Stimulated activated CD4-positive, alpha-beta T cell treated with anti-CD3 and anti-CD28 coated beads, Interleukin-15, amount 100 ng/mL, for 48 hours (primary cell): ENCODE measurements at regions not wholly inside any gene's neighbourhood (a gene's known extent, or its start where the extent isn't known, plus 50 kb on each side); places are given as distances from the start of the nearest gene placed in this dataset.
"Not testable (repeated sequence)": the region's sequence is repeated elsewhere in the genome, so short reads cannot be mapped to it uniquely, and the experiment has no call there.

Source experiments
- DNase-seq, 2 donors: peaks; one replicate each; pipeline ENCODE4 v3.0.0-alpha.2; 2020; ENCODE audit warnings: low read depth in 2 of 2

GRCh38 chr5:154624341-154624740, 130.8 kb upstream of the LARP1 start:
- no peak for DNase-seq

GRCh38 chr5:154620411-154620810, 134.8 kb upstream of the LARP1 start:
- DNase-seq = no peak

DNA sequence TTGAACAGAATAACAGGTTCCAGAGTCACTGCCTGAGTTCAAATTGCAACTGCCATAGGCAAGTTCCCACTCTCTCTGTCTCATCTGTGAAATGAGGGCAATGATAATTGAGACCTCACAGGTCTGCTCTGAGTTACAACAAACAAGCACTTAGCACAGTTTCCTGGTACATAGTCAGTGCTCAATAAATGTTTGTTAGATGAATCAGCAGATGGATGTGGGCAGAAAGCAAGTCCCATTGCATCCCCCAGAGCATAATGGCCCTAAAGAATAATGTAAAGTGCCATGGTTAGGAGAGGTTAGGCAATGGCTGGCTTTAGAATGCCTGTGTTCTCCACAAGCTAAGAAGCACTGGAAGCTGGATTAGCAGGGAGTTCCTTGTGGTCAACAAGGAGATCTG, 136.5 kb upstream of the LARP1 start:
- DNase-seq = no peak

GRCh38 chr5:154614595-154614994, 136.6 kb upstream of the HAND1 start:
- DNase-seq = no peak

DNA sequence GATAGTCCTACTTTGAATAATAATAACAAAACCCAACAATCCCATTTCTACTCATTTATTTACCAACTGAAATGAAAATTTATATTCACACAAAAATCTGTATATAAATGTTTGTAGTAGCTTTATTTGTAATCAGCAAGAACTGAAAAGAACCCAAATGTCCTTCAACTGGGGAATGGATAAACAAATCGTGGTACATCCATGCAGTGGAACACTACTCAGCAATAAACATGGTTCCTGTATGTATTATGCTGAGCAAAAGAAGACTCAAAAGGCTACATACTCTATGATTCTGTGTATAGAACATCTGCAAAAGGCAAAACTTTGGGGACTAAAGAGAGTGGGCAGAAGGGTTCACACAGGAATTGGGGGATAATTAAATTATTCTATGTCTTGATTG, 136.1 kb upstream of the HAND1 start:
- DNase-seq = no peak

DNA sequence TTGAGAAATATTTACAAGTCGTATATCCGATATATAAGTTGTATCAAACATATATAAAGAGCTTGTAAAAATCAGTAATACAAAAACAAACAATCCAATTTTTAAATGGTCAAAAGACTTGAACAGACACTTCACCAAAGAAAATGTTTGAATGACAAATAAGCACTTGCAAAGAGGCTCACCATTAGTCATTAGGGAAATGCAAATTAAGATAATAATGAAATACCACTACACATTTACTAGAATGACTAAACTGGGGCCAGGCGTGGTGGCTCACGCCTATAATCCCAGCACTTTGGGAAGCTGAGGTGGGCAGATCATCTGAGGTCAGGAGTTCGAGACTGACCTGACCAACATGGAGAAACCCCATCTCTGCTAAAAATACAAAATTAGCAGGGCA, 134.6 kb upstream of the HAND1 start:
- no peak for DNase-seq

DNA sequence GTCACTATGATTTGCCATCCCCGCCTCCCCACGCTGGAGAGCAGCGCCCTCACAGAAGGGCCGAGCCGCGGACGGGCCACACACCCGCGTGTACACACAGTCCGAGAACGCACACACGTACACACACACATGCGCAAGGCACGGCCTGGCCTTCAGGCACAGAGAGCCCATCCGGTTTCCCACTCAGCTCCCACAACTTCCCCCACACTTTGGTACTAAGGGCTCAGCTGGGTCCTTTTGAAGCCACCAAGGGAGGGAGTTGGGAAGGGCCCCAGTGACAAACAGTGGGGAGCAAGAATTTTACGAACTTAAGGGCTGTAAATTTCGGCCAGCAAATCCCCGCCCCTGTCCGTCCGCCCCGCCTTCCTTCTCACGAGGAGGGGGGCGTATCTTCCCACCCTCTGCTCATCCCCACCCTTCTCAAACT, 133.3 kb upstream of the HAND1 start:
- DNase-seq = no peak

- peak; percentile 68 to 74 for DNase-seq
Measured at GRCh38 chr5:154610321-154611154, 132.5 kb upstream of the HAND1 start.

DNA sequence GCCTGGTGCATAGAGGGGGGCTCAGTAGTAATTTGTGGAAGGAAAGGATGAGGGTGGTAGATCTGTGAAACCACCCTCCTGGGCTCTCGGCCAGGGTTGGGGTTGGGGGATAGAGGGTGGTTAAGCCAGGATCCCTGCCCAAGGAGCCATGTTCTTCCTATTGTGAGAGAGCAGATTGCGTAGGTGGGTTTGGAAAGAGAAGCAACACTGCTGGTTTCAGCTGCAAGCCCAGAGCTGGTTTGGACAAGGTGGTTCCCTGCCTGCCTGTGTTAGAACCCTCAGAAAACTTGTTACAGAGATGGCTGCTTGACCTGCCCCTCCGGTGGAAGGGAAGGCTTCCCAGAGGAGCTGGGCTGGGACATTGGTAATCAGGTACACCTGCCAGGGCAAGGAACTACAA, 131.2 kb upstream of the HAND1 start:
- no peak for DNase-seq

DNA sequence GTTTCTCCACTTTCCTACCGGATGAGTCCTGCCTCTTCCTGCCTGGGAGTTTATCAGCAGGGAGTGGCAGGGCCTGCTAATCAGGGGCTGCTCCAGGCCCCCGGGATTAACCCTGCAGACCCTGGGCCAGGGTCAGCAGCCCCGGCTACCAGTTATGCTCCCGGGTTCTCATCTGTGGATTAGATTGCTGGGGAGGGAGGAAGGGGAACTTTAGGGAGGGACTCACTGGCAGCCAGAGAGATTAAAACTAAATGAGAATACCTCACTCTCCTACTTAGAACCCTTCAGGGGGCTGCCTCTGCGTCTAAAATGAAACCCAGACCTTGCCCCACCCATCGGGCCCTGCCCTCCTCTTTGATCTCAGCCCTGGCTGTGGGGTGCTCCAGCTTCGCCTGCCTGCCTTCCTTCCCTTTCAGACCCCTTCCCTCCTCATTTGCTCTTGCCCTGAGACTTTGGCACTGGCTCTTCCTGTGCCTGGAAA, 130.5 kb upstream of the HAND1 start:
- no peak for DNase-seq

GRCh38 chr5:154607746-154608145, 129.7 kb upstream of the HAND1 start:
- DNase-seq = no peak

DNA sequence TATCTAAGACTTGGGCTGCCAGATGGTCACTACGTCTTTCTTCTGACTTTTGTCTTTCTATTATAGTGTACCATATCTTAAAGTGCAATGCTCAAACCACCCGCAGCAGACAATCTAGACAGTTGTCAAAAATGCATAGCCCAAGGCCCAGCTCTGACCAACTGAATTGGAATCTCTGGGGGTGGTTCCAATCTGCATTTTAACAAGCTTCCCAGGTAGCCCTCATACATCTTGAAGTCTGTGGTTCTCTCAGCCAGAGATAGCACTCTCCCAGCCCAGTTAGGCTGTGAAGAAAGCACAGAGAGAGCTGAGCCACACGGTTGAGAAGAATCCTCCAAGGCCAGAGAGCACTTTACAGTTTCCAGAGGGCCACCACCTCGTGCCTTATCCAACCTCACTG, 128.2 kb upstream of the HAND1 start:
- DNase-seq = no peak

DNA sequence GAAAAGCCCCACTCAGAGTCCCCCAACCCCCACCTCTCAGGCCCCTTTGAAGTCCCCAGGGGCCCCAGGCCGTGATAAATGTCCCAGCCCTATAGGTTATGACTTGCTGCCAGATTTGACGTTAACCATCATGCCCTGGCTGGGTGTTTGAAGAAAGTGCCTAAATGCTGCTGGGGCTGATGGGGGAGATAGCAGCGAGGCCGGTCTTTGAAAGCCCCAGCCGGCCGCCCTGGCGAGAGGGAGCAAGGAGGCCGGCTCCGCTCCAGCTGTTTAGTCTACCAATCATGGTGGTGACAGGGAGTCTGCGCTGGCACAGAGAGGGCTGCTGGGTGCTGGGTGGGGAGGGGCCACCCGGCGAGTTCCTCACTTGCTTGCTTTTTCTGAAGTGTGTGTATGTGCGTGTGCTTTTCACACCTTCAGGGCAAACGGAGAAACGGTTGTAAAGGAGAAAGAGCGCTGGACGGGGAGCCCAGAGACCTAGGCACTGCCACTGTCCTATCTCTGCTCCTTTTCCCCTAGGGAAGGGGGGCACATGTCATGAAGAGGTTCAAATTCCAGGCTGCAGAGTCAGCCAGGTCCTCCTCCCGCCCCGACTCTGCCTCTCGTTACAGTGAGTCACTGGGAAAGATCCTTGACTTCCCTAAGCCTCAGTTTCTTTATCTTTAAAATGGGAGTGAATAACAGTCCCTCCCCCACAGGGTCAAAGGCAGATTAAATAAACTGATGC, 126.1 kb upstream of the HAND1 start:
- DNase-seq = no peak

- no peak for DNase-seq
Measured at GRCh38 chr5:154603485-154603884, 125.5 kb upstream of the HAND1 start.

DNA sequence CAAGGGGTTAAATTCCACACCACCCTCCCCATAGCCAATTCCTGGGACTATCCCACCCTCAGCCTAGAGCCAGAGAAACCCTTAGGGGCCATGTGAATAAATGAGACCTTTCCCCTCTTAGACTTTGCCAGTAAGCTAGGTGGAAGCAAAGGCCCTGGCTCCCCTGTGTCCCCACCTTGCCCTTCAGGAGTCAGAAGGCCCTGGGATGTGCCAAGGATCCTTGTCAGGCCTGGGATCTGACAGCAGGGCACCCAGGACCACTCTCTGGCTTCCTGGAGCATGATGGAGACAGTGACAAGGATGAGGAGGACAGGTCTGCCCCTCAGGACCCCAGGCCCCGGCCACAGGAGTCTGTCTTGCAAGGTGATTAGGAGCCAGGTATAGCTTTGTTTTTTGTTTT, 125.0 kb upstream of the HAND1 start:
- no peak for DNase-seq

- no peak for DNase-seq
Measured at GRCh38 chr5:154601014-154601413, 123.0 kb upstream of the HAND1 start.

- DNase-seq = no peak
Measured at GRCh38 chr5:154598021-154598420, 120.0 kb upstream of the HAND1 start.

DNA sequence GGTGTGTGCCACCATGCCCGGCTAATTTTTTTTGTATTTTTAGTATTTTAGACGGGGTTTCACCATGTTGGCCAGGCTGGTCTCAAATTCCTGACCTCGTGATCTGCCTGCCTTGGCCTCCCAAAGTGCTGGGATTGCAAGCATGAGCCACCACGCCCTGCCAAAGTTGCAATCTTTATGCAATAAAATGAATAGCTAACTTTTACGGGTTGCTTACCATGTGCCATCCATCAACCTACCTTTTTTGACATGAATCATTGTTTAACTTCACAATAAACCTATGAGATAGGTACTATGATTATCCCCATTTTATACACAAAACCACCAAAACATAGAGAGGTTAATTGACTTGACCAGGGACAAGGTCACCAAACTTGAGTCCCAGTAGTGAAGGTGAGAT, 118.8 kb upstream of the HAND1 start:
- not testable (repeated sequence) for DNase-seq

DNA sequence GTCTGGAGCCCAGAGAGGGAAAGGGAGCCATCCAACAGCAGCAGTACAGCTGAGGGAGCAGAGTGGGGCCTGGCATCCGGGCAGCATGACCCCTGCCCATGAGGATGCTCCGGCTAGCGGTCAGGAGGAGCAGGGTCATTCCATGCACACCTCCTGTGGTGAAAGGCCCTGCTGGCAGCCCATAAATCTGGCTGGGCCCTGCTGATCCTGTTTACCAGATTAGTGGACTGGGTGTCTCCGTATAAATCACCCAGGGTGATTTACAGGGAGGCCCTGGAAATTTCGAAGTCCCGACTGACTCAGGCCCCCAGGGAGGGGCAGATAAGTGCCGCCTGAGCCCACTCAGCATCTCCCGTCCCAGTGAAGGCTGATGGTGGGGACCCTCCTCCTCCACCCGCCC, 117.6 kb upstream of the HAND1 start:
- DNase-seq = no peak

- DNase-seq = no peak
Measured at GRCh38 chr5:154593796-154594195, 115.8 kb upstream of the HAND1 start.

DNA sequence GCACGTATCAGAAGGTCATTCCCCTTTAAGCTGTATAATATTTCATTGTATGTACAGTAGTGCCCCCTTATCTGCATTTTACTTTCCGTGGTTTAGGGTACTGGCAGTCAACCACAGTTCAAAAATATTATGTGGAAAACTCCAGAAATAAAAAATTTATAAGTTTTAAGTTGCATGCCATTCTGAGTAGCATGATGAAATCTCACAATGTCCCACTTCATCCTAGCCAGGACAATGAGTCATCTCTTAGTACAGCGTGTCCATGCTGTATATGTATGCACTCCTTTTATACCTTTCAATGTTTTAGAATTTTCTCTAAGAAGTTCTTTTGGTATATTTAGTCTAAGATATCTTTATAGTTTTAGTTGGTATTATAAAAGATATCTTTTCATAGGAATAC, 115.0 kb upstream of the HAND1 start:
- no peak for DNase-seq

DNA sequence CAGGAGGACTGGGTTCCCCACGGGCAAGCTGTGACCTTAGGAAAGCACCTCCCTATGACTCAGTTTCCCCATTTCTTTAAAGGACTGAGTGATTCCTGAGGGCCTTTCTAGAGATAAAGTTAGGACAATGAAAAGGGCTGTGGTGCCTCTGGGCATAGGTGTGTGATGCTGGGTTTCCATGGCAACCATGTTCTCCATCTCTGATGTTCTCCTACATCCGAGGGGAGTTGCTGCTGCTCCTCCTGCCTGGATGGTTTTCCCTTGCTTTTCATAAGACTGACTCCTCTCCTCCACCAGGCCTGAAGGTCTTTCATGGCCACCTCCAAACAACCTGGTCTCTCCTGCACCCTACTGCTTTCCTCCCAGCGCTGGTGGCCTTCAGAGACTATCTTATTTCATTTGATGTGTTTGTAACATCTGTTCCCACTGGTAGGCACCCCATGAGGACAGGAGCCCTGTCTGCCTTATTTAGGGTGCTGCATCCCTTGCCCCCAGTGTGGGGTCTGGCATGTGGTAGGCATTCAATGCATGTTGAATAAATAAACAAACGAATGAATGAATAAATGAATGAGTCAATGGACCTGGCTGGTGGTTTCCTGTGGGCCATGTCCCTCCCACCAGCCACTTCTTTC, 112.2 kb upstream of the HAND1 start:
- DNase-seq = no peak

DNA sequence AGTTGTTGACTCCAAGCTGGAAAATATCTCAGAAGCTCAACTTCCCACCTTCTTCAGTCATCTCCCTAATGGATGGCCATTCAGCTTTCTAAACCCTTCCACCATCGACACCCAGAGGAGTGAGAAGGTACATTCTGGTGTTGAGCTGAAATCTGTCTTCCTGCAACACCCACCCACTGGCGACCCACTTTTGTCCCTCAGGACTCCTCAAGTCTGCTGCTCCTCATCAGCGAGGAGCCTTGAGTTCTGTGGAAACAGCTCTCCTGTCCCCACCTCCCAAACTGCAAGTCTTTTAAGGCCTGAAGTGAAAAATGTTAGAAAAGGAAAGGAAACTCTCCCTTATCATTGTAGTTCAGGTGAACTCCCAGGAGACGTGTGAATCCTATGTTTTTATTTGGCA, 111.5 kb upstream of the HAND1 start:
- DNase-seq = no peak
